ENCODE measurements at regions not wholly inside any gene's neighbourhood (a gene's known extent, or its start where the extent isn't known, plus 50 kb on each side); places are given as distances from the start of the nearest gene placed in this dataset.

GRCh38 chr13:50682002-50682401 lies 161.5 kb downstream of the DLEU7 start:
- DNase-seq (ENCODE audit: low read depth in 2 of 2) = no peak

- DNase-seq (ENCODE audit: low read depth in 2 of 2) = no peak
Measured at GRCh38 chr13:50682966-50683365, 160.5 kb downstream of the DLEU7 start.

GRCh38 chr13:50684366-50684765 lies 159.1 kb downstream of the DLEU7 start:
- DNase-seq (ENCODE audit: low read depth in 2 of 2) = no peak

- DNase-seq (ENCODE audit: low read depth in 2 of 2) = no peak
Measured at GRCh38 chr13:50685491-50685890, 158.0 kb downstream of the DLEU7 start.

- DNase-seq (ENCODE audit: low read depth in 2 of 2) = no peak
Measured at GRCh38 chr13:50685956-50686355, 157.5 kb downstream of the DLEU7 start.

GRCh38 chr13:50686551-50686950 lies 156.9 kb downstream of the DLEU7 start:
- no peak for DNase-seq (ENCODE audit: low read depth in 2 of 2)

GRCh38 chr13:50687545-50687944 lies 155.9 kb downstream of the DLEU7 start:
- no peak for DNase-seq (ENCODE audit: low read depth in 2 of 2)

- DNase-seq (ENCODE audit: low read depth in 2 of 2) = no peak
Measured at GRCh38 chr13:50690006-50690405, 153.5 kb downstream of the DLEU7 start.

- DNase-seq (ENCODE audit: low read depth in 2 of 2) = no peak
Measured at GRCh38 chr13:50691176-50691680, 152.3 kb downstream of the DLEU7 start.

- no peak for DNase-seq (ENCODE audit: low read depth in 2 of 2)
Measured at GRCh38 chr13:50691681-50692263, 151.7 kb downstream of the DLEU7 start.

- no peak for DNase-seq (ENCODE audit: low read depth in 2 of 2)
Measured at GRCh38 chr13:50692396-50692915, 151.0 kb downstream of the DLEU7 start.

- DNase-seq (ENCODE audit: low read depth in 2 of 2) = no peak
Measured at GRCh38 chr13:50693727-50694126, 149.8 kb downstream of the DLEU7 start.

GRCh38 chr13:50697746-50698539 lies 145.5 kb downstream of the DLEU7 start:
- no peak for DNase-seq (ENCODE audit: low read depth in 2 of 2)

- no peak for DNase-seq (ENCODE audit: low read depth in 2 of 2)
Measured at GRCh38 chr13:50699874-50700663, 143.4 kb downstream of the DLEU7 start.

GRCh38 chr13:50700664-50701305 lies 142.7 kb downstream of the DLEU7 start:
- DNase-seq (ENCODE audit: low read depth in 2 of 2) = no peak

- DNase-seq (ENCODE audit: low read depth in 2 of 2) = no peak
Measured at GRCh38 chr13:50701469-50701868, 142.0 kb downstream of the DLEU7 start.

- DNase-seq (ENCODE audit: low read depth in 2 of 2) = no peak
Measured at GRCh38 chr13:50706505-50706904, 137.0 kb downstream of the DLEU7 start.

GRCh38 chr13:50707628-50708027 lies 135.9 kb downstream of the DLEU7 start:
- DNase-seq (ENCODE audit: low read depth in 2 of 2) = no peak

GRCh38 chr13:50708461-50708860 lies 135.0 kb downstream of the DLEU7 start:
- no peak for DNase-seq (ENCODE audit: low read depth in 2 of 2)

- no peak for DNase-seq (ENCODE audit: low read depth in 2 of 2)
Measured at GRCh38 chr13:50709058-50709457, 134.4 kb downstream of the DLEU7 start.

GRCh38 chr13:50711131-50711815 lies 132.2 kb downstream of the DLEU7 start:
- no peak for DNase-seq (ENCODE audit: low read depth in 2 of 2)
